ENCODE measurements at regions not wholly inside any gene's neighbourhood (a gene's known extent, or its start where the extent isn't known, plus 50 kb on each side); places are given as distances from the start of the nearest gene placed in this dataset.

DNA sequence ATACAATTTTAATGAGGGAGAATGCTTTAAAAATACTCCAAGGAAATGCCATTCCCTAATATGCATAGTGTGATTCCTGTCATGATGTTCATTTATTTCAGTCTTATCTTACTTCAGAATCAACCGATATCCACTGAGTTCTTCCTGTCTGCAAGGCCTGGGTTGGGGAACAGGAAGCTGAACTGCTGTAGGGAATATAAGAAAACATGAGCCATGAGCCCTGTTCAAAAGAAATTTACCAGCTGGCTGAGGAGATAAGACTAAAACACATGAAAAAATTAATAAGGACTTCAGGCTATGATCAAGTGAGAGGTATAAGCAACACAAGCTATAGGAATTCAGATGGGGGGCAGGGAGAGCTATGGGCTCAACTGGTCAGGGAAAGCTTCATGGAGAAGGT lies 184.7 kb downstream of the PLPP4 start:
- DNase-seq (ENCODE audit: low read depth) = no peak

GRCh38 chr10:120643351-120643750 lies 186.3 kb downstream of the PLPP4 start:
- no peak for DNase-seq (ENCODE audit: low read depth)

DNA sequence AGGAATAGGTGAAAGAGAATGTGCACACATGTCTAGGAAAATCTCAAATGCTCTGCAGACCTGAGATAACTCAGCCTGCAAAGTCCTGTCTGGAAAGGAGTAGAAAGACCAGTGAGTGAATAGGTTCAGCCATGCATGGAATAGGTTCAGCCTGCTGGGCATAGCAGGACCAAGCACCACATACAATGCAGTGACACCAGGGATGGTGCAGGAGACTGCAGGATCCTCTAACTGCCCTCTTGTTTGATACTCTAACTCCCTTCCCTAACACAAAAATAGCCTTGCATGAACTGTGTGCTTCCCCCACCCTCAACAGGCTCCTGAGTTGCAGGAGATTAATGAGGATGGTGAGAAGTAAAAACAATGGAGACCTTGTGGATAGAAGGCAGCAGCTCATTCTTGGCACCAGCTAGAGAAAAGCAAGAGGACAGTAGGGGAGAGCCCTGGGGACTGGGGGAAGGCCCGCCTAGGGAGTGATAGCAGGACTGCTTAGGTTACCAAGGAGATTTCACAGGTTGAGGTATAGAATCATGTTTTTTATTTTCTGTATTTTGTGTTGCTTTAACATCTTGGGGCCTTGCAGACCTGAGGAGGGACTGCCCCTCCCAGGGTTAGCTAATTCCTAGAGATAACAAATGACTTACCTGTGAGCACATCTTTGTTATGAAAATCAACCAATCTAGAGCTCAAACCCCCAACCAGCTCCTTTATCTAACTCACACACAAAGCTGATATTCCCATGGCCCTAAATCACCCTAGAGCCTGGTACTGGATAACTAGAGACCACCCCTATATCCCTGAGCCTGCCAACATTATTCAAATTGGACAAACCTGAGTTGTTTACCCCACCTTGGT lies 187.8 kb downstream of the PLPP4 start:
- no peak for DNase-seq (ENCODE audit: low read depth)

- no peak for DNase-seq (ENCODE audit: low read depth)
Observed at GRCh38 chr10:120646159-120646732, 189.2 kb downstream of the PLPP4 start.

GRCh38 chr10:120646738-120647456 lies 189.9 kb downstream of the PLPP4 start:
- no peak for DNase-seq (ENCODE audit: low read depth)

- DNase-seq (ENCODE audit: low read depth) = no peak
Observed at GRCh38 chr10:120650705-120651399, 193.8 kb downstream of the PLPP4 start.

- no peak for DNase-seq (ENCODE audit: low read depth)
Observed at GRCh38 chr10:120656107-120656506, 195.1 kb upstream of the WDR11 start.

DNA sequence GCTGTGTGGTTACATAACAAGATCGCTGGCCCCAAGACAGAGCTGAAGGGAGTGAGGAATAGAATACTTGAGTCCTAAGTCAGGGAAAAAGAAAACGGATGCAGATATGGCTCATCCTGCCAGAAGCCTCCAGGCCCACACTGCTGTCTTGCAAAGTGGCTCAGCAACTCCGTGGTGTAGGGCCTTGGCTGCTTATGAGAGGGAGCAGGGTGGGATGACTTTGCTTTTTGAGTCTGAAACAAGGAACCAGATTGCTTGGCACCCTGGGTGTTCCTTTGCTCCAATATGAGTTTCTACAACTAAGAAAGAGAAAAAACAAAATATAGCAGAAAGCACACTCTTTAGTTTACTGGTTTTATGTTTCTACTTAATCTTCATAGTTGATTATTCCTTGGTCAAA lies 193.8 kb upstream of the WDR11 start:
- no peak for DNase-seq (ENCODE audit: low read depth)

GRCh38 chr10:120658943-120659885 lies 191.9 kb upstream of the WDR11 start:
- no peak for DNase-seq (ENCODE audit: low read depth)

GRCh38 chr10:120666308-120666707 lies 184.9 kb upstream of the WDR11 start:
- DNase-seq (ENCODE audit: low read depth) = no peak

DNA sequence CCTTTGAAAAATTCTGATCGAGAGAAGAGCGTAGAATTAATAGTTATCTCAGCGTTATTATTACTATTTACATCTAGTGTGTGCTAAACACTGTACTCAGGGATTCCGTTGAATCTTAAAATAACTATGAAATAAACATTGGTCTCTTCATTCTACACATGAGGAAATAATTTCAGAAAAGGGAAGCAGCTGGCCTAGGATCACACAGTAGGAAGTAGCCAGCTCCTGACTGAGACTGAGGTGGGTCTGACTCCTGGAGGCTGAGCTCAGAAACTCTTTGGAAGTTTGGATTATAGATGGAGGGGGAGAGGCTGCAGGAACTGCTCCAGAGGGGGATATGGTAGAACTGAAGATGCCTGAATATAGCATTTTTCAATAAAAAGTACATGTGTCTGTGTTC lies 183.9 kb upstream of the WDR11 start:
- DNase-seq (ENCODE audit: low read depth) = no peak

GRCh38 chr10:120671491-120671890 lies 179.7 kb upstream of the WDR11 start:
- no peak for DNase-seq (ENCODE audit: low read depth)

GRCh38 chr10:120683454-120683853 lies 167.7 kb upstream of the WDR11 start:
- DNase-seq (ENCODE audit: low read depth) = no peak

DNA sequence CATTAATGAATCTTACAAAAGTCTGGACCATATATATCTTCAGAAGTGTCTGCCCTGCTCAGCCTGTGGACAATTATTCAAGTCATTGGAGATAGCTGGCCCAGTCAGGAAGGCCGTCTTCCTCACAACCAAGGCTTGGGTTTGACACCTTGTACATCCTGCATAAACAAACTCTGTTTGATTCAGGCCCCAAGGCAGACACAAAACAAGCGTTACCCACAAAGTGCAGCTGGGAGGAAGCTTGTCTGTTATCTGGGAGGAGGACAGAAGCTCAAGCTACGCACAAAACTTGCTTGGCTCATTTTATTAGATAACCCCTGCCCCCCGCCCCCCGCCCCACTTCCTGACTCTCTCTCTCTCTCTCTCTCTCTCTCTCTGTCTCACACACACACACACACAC lies 166.9 kb upstream of the WDR11 start:
- DNase-seq (ENCODE audit: low read depth) = no peak

GRCh38 chr10:120685136-120685535 lies 166.0 kb upstream of the WDR11 start:
- no peak for DNase-seq (ENCODE audit: low read depth)

DNA sequence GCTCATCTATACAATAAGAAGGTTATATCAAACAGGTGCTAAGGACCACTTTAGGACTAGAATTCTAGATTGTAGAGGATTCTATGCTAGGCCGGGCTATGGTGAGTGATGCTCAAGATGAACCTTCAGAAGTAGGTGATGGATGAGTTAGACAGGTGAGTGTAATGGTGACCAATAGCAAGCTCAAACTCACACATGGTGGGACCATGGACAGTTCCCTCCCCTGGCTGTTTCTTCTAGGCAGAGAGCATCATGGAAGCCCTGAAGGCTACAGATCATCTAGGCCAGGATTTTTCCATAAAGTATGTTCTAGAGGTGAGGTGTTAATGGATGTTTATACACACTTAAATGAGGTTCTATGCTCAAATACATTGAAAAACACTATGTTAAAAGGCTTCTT lies 162.2 kb upstream of the WDR11 start:
- no peak for DNase-seq (ENCODE audit: low read depth)

DNA sequence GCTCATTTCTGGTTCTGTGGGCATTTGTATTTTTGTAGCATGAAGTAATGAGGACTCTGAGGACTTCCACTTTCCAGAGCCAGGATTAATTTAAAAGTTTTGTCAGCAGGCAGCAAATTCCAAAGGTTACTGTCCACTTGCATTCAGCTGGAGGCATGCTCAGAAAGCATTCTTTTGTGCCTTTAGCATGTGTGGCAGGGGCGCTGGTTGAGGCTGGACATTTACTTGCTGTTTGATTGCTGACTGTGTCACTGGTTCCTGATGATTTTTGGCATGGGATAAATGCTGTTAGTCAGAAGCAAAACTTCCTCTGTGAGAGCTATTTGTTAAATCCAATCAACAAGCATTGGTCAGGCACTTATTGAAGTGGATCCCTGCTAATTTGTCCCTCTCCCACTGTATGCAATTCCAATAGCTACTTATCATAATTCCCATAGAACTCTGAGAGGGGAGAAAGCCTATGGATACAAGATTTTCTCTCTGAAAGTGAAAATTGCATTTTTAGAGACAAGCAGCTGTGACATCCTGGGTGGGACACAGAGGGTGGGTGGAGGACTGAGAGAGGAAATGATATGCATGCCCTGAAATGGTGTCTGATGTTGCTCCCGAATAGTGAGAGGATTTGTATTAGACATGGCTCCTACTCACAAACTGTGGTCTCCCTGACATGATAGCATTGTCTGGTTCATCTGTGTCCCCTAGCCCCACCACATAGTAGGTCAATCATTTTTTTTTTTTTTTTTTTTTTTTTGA lies 161.2 kb upstream of the WDR11 start:
- DNase-seq (ENCODE audit: low read depth) = no peak

DNA sequence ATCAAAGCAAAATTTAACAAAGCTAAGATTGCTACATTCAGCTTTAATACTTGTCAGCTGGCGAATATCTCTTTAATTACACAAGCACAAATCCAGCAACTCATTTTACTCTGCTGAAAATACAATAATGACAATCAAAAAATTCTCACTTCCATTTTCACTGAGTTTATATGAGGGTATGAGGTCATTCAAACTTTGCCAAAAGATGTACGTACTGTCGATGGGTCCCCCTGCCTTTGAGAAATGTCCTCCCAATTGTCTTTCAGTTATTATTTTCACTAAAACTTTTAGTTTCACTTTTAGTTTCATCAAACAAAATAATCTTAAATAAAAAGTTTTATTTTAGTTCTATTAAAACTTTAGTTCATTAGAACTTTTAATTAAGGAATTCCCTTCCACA lies 159.5 kb upstream of the WDR11 start:
- no peak for DNase-seq (ENCODE audit: low read depth)

- no peak for DNase-seq (ENCODE audit: low read depth)
Observed at GRCh38 chr10:120700426-120700825, 150.7 kb upstream of the WDR11 start.

GRCh38 chr10:120701381-120701780 lies 149.8 kb upstream of the WDR11 start:
- DNase-seq (ENCODE audit: low read depth) = no peak

- DNase-seq (ENCODE audit: low read depth) = no peak
Observed at GRCh38 chr10:120702032-120702431, 149.1 kb upstream of the WDR11 start.

Measured in non-pigmented ciliary epithelial cell (primary cell).